GM12865 (cell line): ENCODE measurements at regions not wholly inside any gene's neighbourhood (a gene's known extent, or its start where the extent isn't known, plus 50 kb on each side); places are given as distances from the start of the nearest gene placed in this dataset.

Experiments
- DNase-seq: peaks from one replicate; pipeline ENCODE4 v3.0.0; 2010; ENCODE audit warnings: low read depth
- H3K4me3 ChIP-seq: 2 replicates; pipeline ENCODE4 v1.5.1; 2011; ENCODE audit warnings: mild to moderate bottlenecking, low read depth, low read length, control low read depth
- CTCF ChIP-seq: IDR thresholded peaks from 2 replicates; pipeline ENCODE4 v1.5.1; 2011; ENCODE audit warnings: low read length, control low read depth, low read depth, inconsistent platforms; ENCODE audit not compliant: insufficient read depth; ENCODE audit errors: missing control alignments

- TF ChIP-seq CTCF, result no peak
- no peak for DNase-seq
- H3K4me3 ChIP-seq, result no peak overlapping the region
Measured at GRCh38 chr2:66233981-66234380, 200.9 kb upstream of the MEIS1 start.

GRCh38 chr2:66228128-66228547, 206.8 kb upstream of the MEIS1 start:
- no peak for TF ChIP-seq CTCF
- H3K4me3 ChIP-seq, result no peak overlapping the region
- DNase-seq, result no peak

- TF ChIP-seq CTCF, result no peak
- H3K4me3 ChIP-seq, result no peak overlapping the region
- no peak for DNase-seq
Measured at GRCh38 chr2:66217039-66217585, 217.8 kb upstream of the MEIS1 start.

- H3K4me3 ChIP-seq, result no peak overlapping the region
- no peak for DNase-seq
- no peak for TF ChIP-seq CTCF
Measured at GRCh38 chr2:66212749-66213148, 222.2 kb upstream of the MEIS1 start.

GRCh38 chr2:66202586-66202985, 232.3 kb upstream of the MEIS1 start:
- no peak for TF ChIP-seq CTCF
- no peak overlapping the region for H3K4me3 ChIP-seq
- no peak for DNase-seq

- TF ChIP-seq CTCF, result no peak
- no peak overlapping the region for H3K4me3 ChIP-seq
- no peak for DNase-seq
Measured at GRCh38 chr2:66201242-66201641, 233.7 kb upstream of the MEIS1 start.

- DNase-seq, result no peak
- H3K4me3 ChIP-seq, result no peak overlapping the region
- TF ChIP-seq CTCF, result no peak
Measured at GRCh38 chr2:66198873-66199272, 236.1 kb upstream of the MEIS1 start.
